DND-41 (cell line): ENCODE measurements at regions not wholly inside any gene's neighbourhood (a gene's known extent, or its start where the extent isn't known, plus 50 kb on each side); places are given as distances from the start of the nearest gene placed in this dataset.

Experiments
- CTCF ChIP-seq: IDR thresholded peaks from 2 replicates; pipeline ENCODE4 v1.5.1; 2012; ENCODE audit warnings: borderline replicate concordance, low read length, moderate library complexity, mild to moderate bottlenecking; ENCODE audit not compliant: poor library complexity, severe bottlenecking; ENCODE audit errors: extremely low read depth
- EZH2 ChIP-seq: IDR thresholded peaks from 3 replicates; pipeline ENCODE4 v1.6.1; 2012; ENCODE audit warnings: borderline replicate concordance, low read depth, mild to moderate bottlenecking, moderate library complexity, low read length, inconsistent platforms; ENCODE audit not compliant: severe bottlenecking

GRCh38 chr15:38992930-38993329, 428.3 kb upstream of the RASGRP1 start:
- TF ChIP-seq CTCF (no peak), EZH2 (no peak)
